Testis (tissue), 2 donors: ENCODE measurements at regions not wholly inside any gene's neighbourhood (a gene's known extent, or its start where the extent isn't known, plus 50 kb on each side); places are given as distances from the start of the nearest gene placed in this dataset.

ENCODE experiments used
- POLR2A ChIP-seq: fragments of 450-650 bp; IDR thresholded peaks from one replicate; pipeline ENCODE4 v1.6.1; 2017; ENCODE audit warnings: antibody characterized with exemption, mild to moderate bottlenecking, moderate library complexity
- TF ChIP-seq, protein P1 (sequence below), 3 experiments: fragments of 450-650 bp in 2 of 3; fragments of 200-600 bp in 1 of 3; sonication (generic) in 1 of 3; IDR thresholded peaks; one replicate each; pipeline ENCODE4 v1.5.1; 2016 to 2019; ENCODE audit warnings: antibody characterized with exemption in 3 of 3, mild to moderate bottlenecking in 2 of 3, moderate library complexity in 1 of 3

GRCh38 chr15:62708470-62708869 is 334.1 kb upstream of the TPM1 start:
- TF ChIP-seq, protein P1, sequence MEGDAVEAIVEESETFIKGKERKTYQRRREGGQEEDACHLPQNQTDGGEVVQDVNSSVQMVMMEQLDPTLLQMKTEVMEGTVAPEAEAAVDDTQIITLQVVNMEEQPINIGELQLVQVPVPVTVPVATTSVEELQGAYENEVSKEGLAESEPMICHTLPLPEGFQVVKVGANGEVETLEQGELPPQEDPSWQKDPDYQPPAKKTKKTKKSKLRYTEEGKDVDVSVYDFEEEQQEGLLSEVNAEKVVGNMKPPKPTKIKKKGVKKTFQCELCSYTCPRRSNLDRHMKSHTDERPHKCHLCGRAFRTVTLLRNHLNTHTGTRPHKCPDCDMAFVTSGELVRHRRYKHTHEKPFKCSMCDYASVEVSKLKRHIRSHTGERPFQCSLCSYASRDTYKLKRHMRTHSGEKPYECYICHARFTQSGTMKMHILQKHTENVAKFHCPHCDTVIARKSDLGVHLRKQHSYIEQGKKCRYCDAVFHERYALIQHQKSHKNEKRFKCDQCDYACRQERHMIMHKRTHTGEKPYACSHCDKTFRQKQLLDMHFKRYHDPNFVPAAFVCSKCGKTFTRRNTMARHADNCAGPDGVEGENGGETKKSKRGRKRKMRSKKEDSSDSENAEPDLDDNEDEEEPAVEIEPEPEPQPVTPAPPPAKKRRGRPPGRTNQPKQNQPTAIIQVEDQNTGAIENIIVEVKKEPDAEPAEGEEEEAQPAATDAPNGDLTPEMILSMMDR (IDR thresholded peaks at IDR 0.05): no peak
- no peak for TF ChIP-seq POLR2A
